ENCODE measurements at regions not wholly inside any gene's neighbourhood (a gene's known extent, or its start where the extent isn't known, plus 50 kb on each side); places are given as distances from the start of the nearest gene placed in this dataset.

- TF ChIP-seq CTCF (conservative IDR thresholded peaks at IDR 0.05; ENCODE audit: low read length) (no peak), EZH2phosphoT487 (IDR thresholded peaks at IDR 0.05; ENCODE audit: borderline replicate concordance) (no peak)
These were observed 1600.2 kb downstream of the PCDH9 start for GRCh38 chr13:65629926-65630325.

Data from Loucy (cell line).